ENCODE measurements at regions not wholly inside any gene's neighbourhood (a gene's known extent, or its start where the extent isn't known, plus 50 kb on each side); places are given as distances from the start of the nearest gene placed in this dataset.

- Histone ChIP-seq H2BK20ac (ENCODE audit: low read depth, low read length, poor library complexity, severe bottlenecking) (no peak overlapping the region), H2BK120ac (ENCODE audit: low read depth, low read length, poor library complexity, severe bottlenecking) (no peak overlapping the region), H3K27me3 (ENCODE audit: insufficient read depth, low read length) (no peaks in the 10 kb centered on the region), H3K56ac (ENCODE audit: insufficient read length, low read depth, low read length) (no peak overlapping the region), H3T11ph (ENCODE audit: low read length) (no peak overlapping the region), H2BK12ac (ENCODE audit: insufficient read length, low read depth, low read length) (no peak overlapping the region), H3K23me2 (ENCODE audit: insufficient read length, low read depth, low read length, poor library complexity, severe bottlenecking) (no peaks in the 10 kb centered on the region), H3K4me2 (ENCODE audit: insufficient read depth, insufficient read length, low read length) (no peak overlapping the region), H3K23ac (ENCODE audit: insufficient read length, low read depth, low read length) (no peak overlapping the region), H2BK15ac (ENCODE audit: low read depth, low read length) (no peak overlapping the region), H3K4me1 (ENCODE audit: insufficient read depth, low read length) (no peaks in the 10 kb centered on the region), H3K9me3 (ENCODE audit: control insufficient read depth, low read depth, low read length) (peaks cover 11% of the 10 kb centered on the region), H3K79me2 (ENCODE audit: insufficient read depth, low read length) (no peaks in the 10 kb centered on the region), H3K18ac (ENCODE audit: insufficient read length, low read depth, low read length) (no peak overlapping the region), H3K4ac (ENCODE audit: low read depth, low read length) (no peak overlapping the region), H3K9ac (ENCODE audit: extremely low read depth, insufficient read length, low read length) (no peak overlapping the region), H2AFZ (ENCODE audit: low read length) (no peak overlapping the region), H3K14ac (ENCODE audit: insufficient read depth, low read length) (no peak overlapping the region), H3K79me1 (ENCODE audit: insufficient read depth, low read depth, low read length, poor library complexity, severe bottlenecking) (no peaks in the 10 kb centered on the region), H4K20me1 (ENCODE audit: control insufficient read depth, insufficient read depth, insufficient read length) (no peaks in the 10 kb centered on the region), H3K27ac (ENCODE audit: insufficient read length, low read depth, low read length) (no peak overlapping the region), H4K8ac (replicated peaks; ENCODE audit: insufficient read length, low read depth, low read length) (no peak overlapping the region), H4K91ac (ENCODE audit: insufficient read length, low read depth, low read length) (no peak overlapping the region), H2BK5ac (ENCODE audit: insufficient read length, low read length) (no peak overlapping the region), H4K5ac (ENCODE audit: insufficient read length, low read depth, low read length) (no peak overlapping the region), H2AK5ac (ENCODE audit: insufficient read length, low read length) (no peak overlapping the region)
- Mint-ChIP-seq H3K9me3 (peaks cover 32 to 34% of the 10 kb centered on the region in 2 experiments), H3K27ac (no peak overlapping the region), H3K4me1 (no peaks in the 10 kb centered on the region), H3K36me3 (ENCODE audit: insufficient read depth in 1 of 3, low read depth in 3 of 3) (peaks cover 11 to 27% (median 21%) of the 10 kb centered on the region in 3 experiments; a peak in 6 of 7 replicates), H3K4me3 (no peak overlapping the region), H3K27me3 (ENCODE audit: low read depth) (peaks cover 2% of the 10 kb centered on the region; the same call in 1 of the 2 replicates)
- WGBS (ENCODE audit: extremely low coverage, insufficient read length, low lambda C conversion rate): no CpG with 5 or more reads among the region's 1 CpG
- DNase-seq: no peak
- TF ChIP-seq CTCF (conservative IDR thresholded peaks at IDR 0.05): no peak
Measured at GRCh38 chr12:40579687-40580086, 112.6 kb upstream of the CNTN1 start.

Data from H9 (cell line).